Brain microvascular endothelial cell (primary cell): ENCODE measurements at regions not wholly inside any gene's neighbourhood (a gene's known extent, or its start where the extent isn't known, plus 50 kb on each side); places are given as distances from the start of the nearest gene placed in this dataset.

Experiments used
- DNase-seq: peaks from one replicate; pipeline ENCODE4 v3.0.0-alpha.2; 2020
- H3K27ac ChIP-seq: fragments of 250-450 bp; sonication (Bioruptor Pico); 2 replicates; pipeline ENCODE4 v1.5.1; 2020; ENCODE audit warnings: mild to moderate bottlenecking, moderate library complexity
- H3K27me3 ChIP-seq: fragments of 250-450 bp; sonication (Bioruptor Pico); replicated peaks from 2 replicates; pipeline ENCODE4 v1.5.1; 2020; ENCODE audit warnings: mild to moderate bottlenecking
- H3K36me3 ChIP-seq: fragments of 250-450 bp; sonication (Bioruptor Pico); replicated peaks from 2 replicates; pipeline ENCODE4 v1.5.1; 2020; ENCODE audit warnings: mild to moderate bottlenecking
- H3K4me3 ChIP-seq: 2 replicates; pipeline ENCODE4 v1.5.1; 2011; ENCODE audit warnings: low read depth, mild to moderate bottlenecking, control low read depth, low read length, moderate library complexity
- CTCF ChIP-seq: IDR thresholded peaks from 2 replicates; pipeline ENCODE4 v1.5.1; 2011; ENCODE audit warnings: low read depth, mild to moderate bottlenecking, moderate library complexity, low read length, control low read depth, inconsistent platforms; ENCODE audit errors: missing control alignments
- in situ Hi-C: cut with HindIII; loops from 2 replicates; pipeline ENCODE4 v1.10.0; 2017; ENCODE audit warnings: low sequenced_read_pairs, low pct_ligation_motif_present

DNA sequence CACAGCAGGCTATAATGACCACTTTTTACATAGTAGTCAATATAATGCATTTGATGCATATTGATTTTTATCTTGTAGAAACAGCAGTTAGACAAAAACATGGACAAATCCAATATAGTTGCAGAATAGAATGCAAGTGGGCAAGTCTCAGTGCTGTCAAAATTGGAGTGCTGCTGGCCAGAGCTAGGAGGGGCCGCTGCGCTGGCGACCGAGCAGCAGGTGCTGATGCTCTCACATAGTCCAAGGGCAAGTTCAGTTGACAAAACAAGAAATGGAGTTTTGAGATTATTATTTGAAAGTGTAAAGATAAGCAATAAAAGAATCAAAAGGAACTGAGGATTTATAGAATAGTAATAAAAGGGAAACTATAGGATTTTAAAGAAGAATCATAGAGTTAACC, 60.6 kb upstream of the CDK20 start:
- in situ Hi-C loops = no loop called here
- Histone ChIP-seq H3K36me3 (no peaks in the 10 kb centered on the region), H3K4me3 (no peak overlapping the region), H3K27me3 (no peaks in the 10 kb centered on the region), H3K27ac (no peak overlapping the region)
- TF ChIP-seq CTCF = no peak
- DNase-seq = no peak

GRCh38 chr9:88033359-88033702, 59.0 kb upstream of the CDK20 start:
- H3K36me3 ChIP-seq = no peaks in the 10 kb centered on the region
- no peaks in the 10 kb centered on the region for H3K27me3 ChIP-seq
- H3K27ac ChIP-seq = no peak overlapping the region
- in situ Hi-C loops = no loop called here
- no peak for DNase-seq
- no peak for TF ChIP-seq CTCF
- no peak overlapping the region for H3K4me3 ChIP-seq

GRCh38 chr9:88028338-88028737, 54.0 kb upstream of the CDK20 start:
- Histone ChIP-seq H3K36me3 (no peaks in the 10 kb centered on the region), H3K27ac (no peak overlapping the region), H3K4me3 (no peak overlapping the region), H3K27me3 (no peaks in the 10 kb centered on the region)
- in situ Hi-C loops = no loop called here
- DNase-seq = no peak
- no peak for TF ChIP-seq CTCF

DNA sequence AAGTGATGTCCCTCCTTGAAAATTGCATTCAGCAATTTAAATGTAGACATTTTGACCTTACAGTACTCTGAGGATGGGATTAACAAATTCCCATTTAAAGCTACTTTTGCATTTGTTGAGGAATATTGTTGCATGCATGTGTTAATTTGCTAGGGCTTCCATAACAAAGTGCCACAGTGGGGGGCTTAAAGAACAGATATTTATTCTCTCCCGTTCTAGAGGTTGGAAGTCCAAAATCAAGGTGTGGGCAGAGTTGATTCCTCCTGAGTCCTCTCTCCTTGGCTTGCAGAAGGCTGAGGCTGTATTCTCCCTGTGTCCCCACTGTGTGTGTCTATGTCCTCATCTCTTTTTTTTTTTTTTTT, 51.8 kb upstream of the CDK20 start:
- no peaks in the 10 kb centered on the region for H3K36me3 ChIP-seq
- no peak overlapping the region for H3K4me3 ChIP-seq
- TF ChIP-seq CTCF = no peak
- no peak overlapping the region for H3K27ac ChIP-seq
- H3K27me3 ChIP-seq = no peaks in the 10 kb centered on the region
- DNase-seq = no peak
- in situ Hi-C loops = no loop called here

DNA sequence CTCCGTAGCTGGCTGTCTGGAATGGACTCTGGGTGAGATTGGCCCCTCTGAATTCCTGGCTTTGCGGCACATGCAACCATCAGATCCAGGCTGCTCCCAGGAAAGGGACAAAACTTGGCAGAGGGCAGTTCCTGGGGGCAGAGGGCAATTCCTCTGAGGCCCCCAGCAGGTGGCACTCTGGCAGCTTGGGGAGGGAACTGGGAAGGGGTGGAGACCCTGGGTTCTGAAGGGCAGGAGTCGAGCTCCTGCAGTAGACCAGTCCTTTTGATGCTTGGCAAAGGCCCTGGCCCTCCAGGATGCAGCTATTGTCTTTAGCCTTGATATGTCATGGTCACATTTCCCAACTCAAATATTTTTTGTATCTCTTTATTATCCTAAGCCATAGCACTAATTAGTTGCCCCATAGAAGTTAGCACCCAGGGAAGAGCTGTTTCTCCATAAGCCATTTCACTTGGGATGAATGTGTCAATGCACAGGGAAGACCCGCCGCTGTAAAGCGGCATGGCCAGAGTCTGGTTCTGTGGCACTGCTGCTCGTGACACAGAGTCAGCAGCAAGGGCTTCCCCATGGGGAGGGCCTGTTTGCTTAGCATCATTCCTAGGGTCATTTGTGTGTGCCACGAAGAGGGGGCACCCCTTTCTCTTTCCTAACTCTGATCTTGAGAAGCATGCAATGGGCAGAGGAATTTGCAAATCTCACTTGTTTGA, 51.2 kb upstream of the CDK20 start:
- DNase-seq = no peak
- Histone ChIP-seq H3K27me3 (no peaks in the 10 kb centered on the region), H3K36me3 (no peaks in the 10 kb centered on the region), H3K4me3 (no peak overlapping the region), H3K27ac (no peak overlapping the region)
- no peak for TF ChIP-seq CTCF
- in situ Hi-C loops = no loop called here

GRCh38 chr9:88024896-88025295, 50.6 kb upstream of the CDK20 start:
- in situ Hi-C loops = no loop called here

More at GRCh38 chr9:88024896-88025295, 50.6 kb upstream of the CDK20 start:
- DNase-seq = no peak
- TF ChIP-seq CTCF = no peak
- no peaks in the 10 kb centered on the region for H3K27me3 ChIP-seq
- H3K36me3 ChIP-seq = no peaks in the 10 kb centered on the region
- H3K4me3 ChIP-seq = no peak overlapping the region
- no peak overlapping the region for H3K27ac ChIP-seq
